ENCODE measurements at regions not wholly inside any gene's neighbourhood (a gene's known extent, or its start where the extent isn't known, plus 50 kb on each side); places are given as distances from the start of the nearest gene placed in this dataset.

GRCh38 chr3:187952849-187953248, 201.1 kb upstream of the LPP start:
- TF ChIP-seq CTCF (IDR thresholded peaks at IDR 0.05) (no peak), POLR2A (IDR thresholded peaks at IDR 0.05) (no peak)

Measured in uterus (tissue), 2 donors.